ENCODE measurements at regions not wholly inside any gene's neighbourhood (a gene's known extent, or its start where the extent isn't known, plus 50 kb on each side); places are given as distances from the start of the nearest gene placed in this dataset.

DNA sequence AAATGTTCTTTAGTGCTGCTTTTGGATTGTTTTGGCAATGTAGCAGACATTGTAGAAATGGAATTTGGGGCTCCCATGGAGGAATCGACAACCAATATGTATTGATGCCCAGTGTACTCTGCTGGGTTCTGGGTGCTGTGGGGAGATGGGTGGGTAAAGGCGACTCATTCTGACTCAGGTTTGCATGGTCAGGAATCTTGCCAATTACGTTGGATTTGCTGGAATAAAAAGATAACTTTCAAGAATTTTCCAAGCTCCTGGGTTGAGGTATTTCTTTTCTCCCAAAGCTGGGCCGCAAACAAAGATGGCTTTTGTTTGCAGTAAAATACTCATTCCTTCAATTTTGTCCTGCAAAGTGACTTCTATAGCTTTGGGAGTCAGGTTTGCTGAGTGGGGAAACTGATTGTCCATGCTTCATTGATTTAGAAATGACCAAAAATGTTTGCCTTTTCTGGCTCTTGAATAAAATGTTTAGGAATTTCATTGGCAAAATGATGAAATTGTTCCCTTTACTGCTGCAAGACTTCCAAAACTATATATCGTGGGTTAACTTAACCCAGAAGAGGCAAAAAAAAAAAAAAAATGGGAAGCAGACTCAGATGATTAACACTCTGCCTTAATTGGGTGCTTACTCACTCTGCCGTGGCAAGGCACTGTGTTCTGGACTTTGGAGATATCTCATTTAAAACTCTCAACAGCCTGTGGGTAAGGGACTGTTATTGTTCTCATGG, 57.0 kb downstream of the RTL9 start:
- no peak for DNase-seq (ENCODE audit: low read depth, low spot score)
- no peak overlapping the region for H3K9ac ChIP-seq (ENCODE audit: insufficient read length, low read depth)
- H3K4me3 ChIP-seq (ENCODE audit: insufficient read length, low read depth) = no peak overlapping the region
- H3K4me1 ChIP-seq (ENCODE audit: insufficient read depth, insufficient read length) = no peaks in the 10 kb centered on the region
- no peaks in the 10 kb centered on the region for H3K36me3 ChIP-seq (ENCODE audit: insufficient read depth, insufficient read length, low read length)
- no peaks in the 10 kb centered on the region for H3K9me3 ChIP-seq (ENCODE audit: insufficient read depth, low read length)
- no peaks in the 10 kb centered on the region for H3K27me3 ChIP-seq (ENCODE audit: insufficient read depth, insufficient read length)
- TF ChIP-seq ZNF274 (IDR thresholded peaks at IDR 0.05; ENCODE audit: low read depth, low read length) (no peak), SUZ12 (IDR thresholded peaks at IDR 0.05; ENCODE audit: extremely low read depth, insufficient read depth, insufficient read length) (no peak), YY1 (IDR thresholded peaks at IDR 0.05; ENCODE audit: insufficient read depth, insufficient read length) (no peak)

DNA sequence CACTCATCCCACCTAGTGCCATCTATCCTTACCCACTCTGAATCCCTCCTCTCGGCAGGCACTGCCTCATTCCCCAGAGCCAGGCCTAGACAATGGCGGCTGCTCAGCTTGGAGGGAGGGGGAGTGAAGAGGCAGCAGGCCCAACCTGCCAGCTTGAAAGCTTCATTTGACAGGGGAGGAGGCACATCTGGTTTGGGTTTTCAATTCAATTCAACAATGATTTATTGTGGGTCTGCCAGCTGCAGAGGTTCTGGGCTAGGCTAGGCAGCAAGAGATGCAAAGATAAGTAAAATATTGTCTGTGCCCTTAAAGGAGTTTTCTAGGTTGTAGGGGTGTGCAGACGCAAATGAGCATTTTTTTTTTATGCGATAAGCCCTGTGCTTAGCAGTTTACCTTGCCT, 58.5 kb downstream of the RTL9 start:
- no peak for DNase-seq (ENCODE audit: low read depth, low spot score)
- Histone ChIP-seq H3K9ac (ENCODE audit: insufficient read length, low read depth) (no peak overlapping the region), H3K4me3 (ENCODE audit: insufficient read length, low read depth) (no peak overlapping the region), H3K4me1 (ENCODE audit: insufficient read depth, insufficient read length) (no peaks in the 10 kb centered on the region), H3K36me3 (ENCODE audit: insufficient read depth, insufficient read length, low read length) (no peaks in the 10 kb centered on the region), H3K9me3 (ENCODE audit: insufficient read depth, low read length) (no peaks in the 10 kb centered on the region), H3K27me3 (ENCODE audit: insufficient read depth, insufficient read length) (no peaks in the 10 kb centered on the region)
- TF ChIP-seq YY1 (IDR thresholded peaks at IDR 0.05; ENCODE audit: insufficient read depth, insufficient read length) (no peak), SUZ12 (IDR thresholded peaks at IDR 0.05; ENCODE audit: extremely low read depth, insufficient read depth, insufficient read length) (no peak), ZNF274 (IDR thresholded peaks at IDR 0.05; ENCODE audit: low read depth, low read length) (no peak)

DNA sequence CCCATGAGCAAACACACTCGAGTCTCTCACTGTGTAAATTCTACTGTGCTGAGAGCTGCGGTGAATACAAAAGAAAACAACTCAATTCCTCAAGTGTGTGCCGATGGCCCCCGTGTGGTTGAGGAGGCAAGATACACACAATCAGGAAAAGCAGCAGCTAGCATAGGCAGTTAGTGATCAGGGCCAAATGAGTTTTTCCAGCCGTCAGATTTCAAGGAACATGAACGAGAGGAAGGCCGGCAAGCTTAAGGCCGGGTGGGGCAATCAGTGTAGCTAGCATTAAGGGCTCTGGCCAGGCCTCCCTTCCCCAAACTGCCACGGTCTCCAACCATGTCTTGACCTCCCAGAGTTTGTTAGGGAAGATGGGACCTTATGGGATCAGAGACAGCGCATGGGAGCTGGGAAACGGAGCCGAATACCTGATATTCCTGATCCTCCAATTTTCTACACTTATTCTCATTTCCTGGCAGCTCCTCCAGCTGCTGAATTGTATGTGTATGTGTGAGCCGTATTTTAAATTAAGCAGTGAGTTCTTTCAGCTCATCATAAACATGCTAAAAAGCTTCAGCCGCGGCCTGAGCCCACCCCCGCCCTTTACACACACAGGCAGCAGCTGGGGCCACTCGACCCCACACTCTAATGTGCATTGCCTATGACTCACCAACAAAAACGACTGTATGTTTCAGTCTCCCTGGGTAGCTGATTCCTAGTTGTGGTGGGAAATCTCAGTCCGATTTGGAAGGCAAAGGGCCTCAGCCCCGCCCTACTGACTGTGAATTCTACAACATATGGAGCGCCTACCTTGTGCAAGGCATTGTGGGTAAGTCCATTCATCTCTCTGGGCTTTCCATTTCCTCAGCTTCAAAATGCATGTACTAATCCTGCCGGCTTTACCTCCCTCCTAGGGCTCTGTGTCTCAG, 59.9 kb downstream of the RTL9 start:
- no peak overlapping the region for H3K4me3 ChIP-seq (ENCODE audit: insufficient read length, low read depth)
- H3K36me3 ChIP-seq (ENCODE audit: insufficient read depth, insufficient read length, low read length) = no peaks in the 10 kb centered on the region
- H3K4me1 ChIP-seq (ENCODE audit: insufficient read depth, insufficient read length) = no peaks in the 10 kb centered on the region
- TF ChIP-seq YY1 (IDR thresholded peaks at IDR 0.05; ENCODE audit: insufficient read depth, insufficient read length) (no peak), ZNF274 (IDR thresholded peaks at IDR 0.05; ENCODE audit: low read depth, low read length) (no peak), SUZ12 (IDR thresholded peaks at IDR 0.05; ENCODE audit: extremely low read depth, insufficient read depth, insufficient read length) (no peak)
- H3K9me3 ChIP-seq (ENCODE audit: insufficient read depth, low read length) = no peaks in the 10 kb centered on the region
- H3K27me3 ChIP-seq (ENCODE audit: insufficient read depth, insufficient read length) = no peaks in the 10 kb centered on the region
- H3K9ac ChIP-seq (ENCODE audit: insufficient read length, low read depth) = no peak overlapping the region
- no peak for DNase-seq (ENCODE audit: low read depth, low spot score)

DNA sequence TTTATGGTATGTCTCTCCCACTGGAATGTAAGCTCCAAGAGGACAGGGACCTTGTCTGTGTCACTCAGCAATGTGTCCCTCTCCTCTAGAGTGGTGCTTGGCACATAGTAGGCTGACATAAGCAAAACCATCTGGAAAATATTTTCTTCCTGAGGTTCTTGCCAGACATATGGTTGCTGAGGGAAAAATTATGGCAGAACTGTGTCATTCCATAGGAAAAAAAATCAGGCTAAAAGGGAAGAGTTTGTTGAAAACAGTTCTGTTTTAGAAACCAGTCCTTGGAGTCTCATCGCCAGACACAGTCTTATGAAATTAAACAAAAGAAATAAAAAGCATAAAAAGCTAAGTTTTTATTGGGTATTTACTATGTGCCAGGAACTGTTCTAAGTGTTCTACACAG, 60.9 kb downstream of the RTL9 start:
- no peaks in the 10 kb centered on the region for H3K36me3 ChIP-seq (ENCODE audit: insufficient read depth, insufficient read length, low read length)
- no peaks in the 10 kb centered on the region for H3K9me3 ChIP-seq (ENCODE audit: insufficient read depth, low read length)
- no peak for TF ChIP-seq SUZ12 (IDR thresholded peaks at IDR 0.05; ENCODE audit: extremely low read depth, insufficient read depth, insufficient read length)
- no peak for TF ChIP-seq ZNF274 (IDR thresholded peaks at IDR 0.05; ENCODE audit: low read depth, low read length)
- TF ChIP-seq YY1 (IDR thresholded peaks at IDR 0.05; ENCODE audit: insufficient read depth, insufficient read length) = no peak
- no peak overlapping the region for H3K4me3 ChIP-seq (ENCODE audit: insufficient read length, low read depth)
- DNase-seq (ENCODE audit: low read depth, low spot score) = no peak
- H3K4me1 ChIP-seq (ENCODE audit: insufficient read depth, insufficient read length) = no peaks in the 10 kb centered on the region
- no peaks in the 10 kb centered on the region for H3K27me3 ChIP-seq (ENCODE audit: insufficient read depth, insufficient read length)
- H3K9ac ChIP-seq (ENCODE audit: insufficient read length, low read depth) = no peak overlapping the region

DNA sequence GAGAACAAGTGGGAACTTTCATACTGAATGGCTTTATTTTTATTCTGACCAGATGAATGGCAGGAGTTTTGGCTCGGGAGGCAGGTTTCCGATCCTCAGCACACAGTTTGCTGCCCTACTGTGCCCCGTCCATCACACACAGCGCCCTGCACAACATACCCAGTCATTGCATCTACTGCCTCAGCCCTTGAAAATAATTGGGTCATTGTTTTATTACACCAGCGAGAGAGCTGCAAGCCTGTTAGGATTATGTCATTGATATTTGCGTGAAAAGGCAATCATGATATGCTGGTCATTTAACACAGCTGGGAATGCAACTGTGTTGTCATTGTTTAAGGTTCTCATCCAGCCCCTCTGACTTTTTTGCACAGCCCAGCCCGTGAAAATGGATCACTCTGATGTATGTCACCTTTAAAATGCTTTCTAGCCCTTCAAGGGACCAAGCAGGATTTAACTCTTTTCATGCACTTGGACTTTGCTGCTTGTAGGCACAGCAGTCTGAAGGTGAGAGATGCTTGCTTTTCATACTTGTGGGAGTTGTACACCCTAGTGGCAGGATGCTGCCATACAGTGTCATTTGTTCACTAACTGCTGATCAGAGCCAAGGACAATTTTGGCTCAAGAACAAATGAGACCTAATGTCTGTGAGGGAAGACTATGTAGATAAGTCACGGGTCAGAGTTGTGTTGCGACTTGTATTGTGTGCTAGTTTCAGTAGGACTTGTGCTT, 62.3 kb downstream of the RTL9 start:
- TF ChIP-seq SUZ12 (IDR thresholded peaks at IDR 0.05; ENCODE audit: extremely low read depth, insufficient read depth, insufficient read length) = no peak
- TF ChIP-seq ZNF274 (IDR thresholded peaks at IDR 0.05; ENCODE audit: low read depth, low read length) = no peak
- TF ChIP-seq YY1 (IDR thresholded peaks at IDR 0.05; ENCODE audit: insufficient read depth, insufficient read length) = no peak
- no peak overlapping the region for H3K4me3 ChIP-seq (ENCODE audit: insufficient read length, low read depth)
- no peak for DNase-seq (ENCODE audit: low read depth, low spot score)
- no peaks in the 10 kb centered on the region for H3K9me3 ChIP-seq (ENCODE audit: insufficient read depth, low read length)
- no peaks in the 10 kb centered on the region for H3K4me1 ChIP-seq (ENCODE audit: insufficient read depth, insufficient read length)
- no peaks in the 10 kb centered on the region for H3K36me3 ChIP-seq (ENCODE audit: insufficient read depth, insufficient read length, low read length)
- H3K27me3 ChIP-seq (ENCODE audit: insufficient read depth, insufficient read length) = no peaks in the 10 kb centered on the region
- H3K9ac ChIP-seq (ENCODE audit: insufficient read length, low read depth) = no peak overlapping the region

DNA sequence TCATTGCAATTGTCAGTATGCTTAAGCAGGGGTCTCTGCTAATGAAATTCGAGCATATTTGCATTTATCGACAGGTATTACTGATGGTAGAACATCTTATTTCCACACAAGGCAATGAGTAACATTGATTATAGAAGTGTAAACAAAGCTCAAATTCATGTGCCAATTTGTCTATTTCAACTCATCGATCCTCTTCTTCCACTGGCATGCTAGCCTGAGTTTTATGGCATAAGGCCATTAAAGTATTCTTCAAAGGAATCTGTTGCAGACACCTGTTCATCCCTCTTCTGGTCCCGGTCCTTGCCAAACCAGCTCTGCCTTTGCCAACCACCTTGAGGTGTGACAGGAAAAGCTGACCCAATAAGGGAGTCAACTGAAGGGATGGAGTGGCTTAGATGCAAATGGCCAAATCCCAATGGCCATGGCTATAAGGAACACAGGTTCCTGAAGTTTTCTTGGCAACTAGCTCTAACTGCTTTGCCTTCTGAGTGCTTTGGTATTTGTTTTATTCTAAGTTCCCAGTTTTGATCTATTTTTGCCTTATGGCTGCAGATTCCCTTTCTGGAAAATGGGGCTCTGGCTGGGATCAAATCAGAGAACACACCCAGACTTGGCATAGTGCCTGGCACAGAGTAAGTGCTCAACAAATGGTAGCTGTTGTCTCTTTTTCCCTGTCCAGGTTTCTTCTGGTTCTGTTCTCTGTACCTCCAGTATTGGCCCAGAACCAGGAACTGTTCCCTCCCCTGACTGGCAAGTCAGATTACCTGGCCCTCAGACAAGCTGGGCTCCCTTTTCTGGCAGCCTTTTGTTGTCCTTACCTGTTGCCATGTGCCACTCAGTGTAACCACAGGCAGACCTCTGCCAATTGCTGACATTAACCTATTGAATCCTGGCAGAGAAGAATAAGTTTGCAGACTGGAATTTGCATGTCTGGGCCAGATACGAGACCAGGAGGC, 63.1 kb downstream of the RTL9 start:
- no peaks in the 10 kb centered on the region for H3K9me3 ChIP-seq (ENCODE audit: insufficient read depth, low read length)
- H3K36me3 ChIP-seq (ENCODE audit: insufficient read depth, insufficient read length, low read length) = no peaks in the 10 kb centered on the region
- no peaks in the 10 kb centered on the region for H3K4me1 ChIP-seq (ENCODE audit: insufficient read depth, insufficient read length)
- H3K27me3 ChIP-seq (ENCODE audit: insufficient read depth, insufficient read length) = no peaks in the 10 kb centered on the region
- no peak overlapping the region for H3K9ac ChIP-seq (ENCODE audit: insufficient read length, low read depth)
- H3K4me3 ChIP-seq (ENCODE audit: insufficient read length, low read depth) = no peak overlapping the region
- no peak for TF ChIP-seq SUZ12 (IDR thresholded peaks at IDR 0.05; ENCODE audit: extremely low read depth, insufficient read depth, insufficient read length)
- TF ChIP-seq YY1 (IDR thresholded peaks at IDR 0.05; ENCODE audit: insufficient read depth, insufficient read length) = no peak
- no peak for TF ChIP-seq ZNF274 (IDR thresholded peaks at IDR 0.05; ENCODE audit: low read depth, low read length)
- no peak for DNase-seq (ENCODE audit: low read depth, low spot score)

Data from NT2/D1 (cell line).